ENCODE measurements at regions not wholly inside any gene's neighbourhood (a gene's known extent, or its start where the extent isn't known, plus 50 kb on each side); places are given as distances from the start of the nearest gene placed in this dataset.

- TF ChIP-seq CTCF (IDR thresholded peaks at IDR 0.05) (no peak), POLR2A (IDR thresholded peaks at IDR 0.05) (no peak)
These were observed 88.1 kb downstream of the CCDC34 start for GRCh38 chr11:27274854-27275395.

Measured in uterus (tissue), 2 donors.